CD4-positive, alpha-beta T cell (primary cell): ENCODE measurements at regions not wholly inside any gene's neighbourhood (a gene's known extent, or its start where the extent isn't known, plus 50 kb on each side); places are given as distances from the start of the nearest gene placed in this dataset.

Experiments
- ATAC-seq: fragments of 200-7000 bp; cut with Tn5 transposase; one replicate; pipeline ENCODE4 v1.10.0; 2022; ENCODE audit warnings: mild to moderate bottlenecking; ENCODE audit not compliant: poor library complexity
- CTCF ChIA-PET: fragments of 350-600 bp; sonication (Branson Sonifier 250); formaldehyde crosslinking; loops from one replicate; lab custom pipeline; 2021; ENCODE audit warnings: antibody characterized with exemption, inconsistent platforms; lab: Charles Lee
- POLR2A ChIA-PET: fragments of 350-600 bp; sonication (Branson Sonifier 250); formaldehyde crosslinking; loops from one replicate; lab custom pipeline; 2021; ENCODE audit warnings: antibody characterized with exemption, inconsistent platforms; lab: Charles Lee
- DNase-seq, 14 experiments: peaks; one replicate each; pipeline ENCODE4 v3.0.0-alpha.2; 2013 to 2020; ENCODE audit warnings: mixed read lengths in 2 of 14
- H3K27ac ChIP-seq, 2 donors: one replicate each; pipeline versions ENCODE4 v1.5.1 to v1.7.0; 2013; ENCODE audit warnings: low read length in 2 of 2, low read depth in 1 of 2, mild to moderate bottlenecking in 1 of 2
- H3K27me3 ChIP-seq, 2 experiments: 1 replicate in 1 of 2; 2 replicates in 1 of 2; pipeline versions ENCODE4 v1.6.1 to v1.7.0; 2013; ENCODE audit warnings: low read length in 2 of 2, control low read depth in 1 of 2, mild to moderate bottlenecking in 1 of 2, moderate library complexity in 1 of 2; ENCODE audit not compliant: insufficient read depth in 2 of 2, control insufficient read depth in 1 of 2
- H3K36me3 ChIP-seq: one replicate; pipeline ENCODE4 v1.6.1; 2013; ENCODE audit warnings: low read length, control low read depth; ENCODE audit not compliant: insufficient read depth
- H3K4me1 ChIP-seq: one replicate; pipeline ENCODE4 v1.6.1; 2013; ENCODE audit warnings: low read length, control low read depth; ENCODE audit not compliant: insufficient read depth
- H3K4me3 ChIP-seq: one replicate; pipeline ENCODE4 v1.5.1; 2013; ENCODE audit warnings: mild to moderate bottlenecking, low read length, moderate library complexity
- H3K9me3 ChIP-seq, 2 experiments: 1 replicate in 1 of 2; 2 replicates in 1 of 2; pipeline versions ENCODE4 v1.6.1 to v1.7.0; 2013; ENCODE audit warnings: low read length in 2 of 2, mild to moderate bottlenecking in 2 of 2, control low read depth in 1 of 2, moderate library complexity in 1 of 2; ENCODE audit not compliant: control insufficient read depth in 1 of 2, insufficient read depth in 1 of 2
- H3K27ac Mint-ChIP-seq: one replicate; pipeline ENCODE4 v1.8.0; 2020; ENCODE audit warnings: mixed read lengths
- H3K27me3 Mint-ChIP-seq: one replicate; pipeline ENCODE4 v1.8.0; 2021; ENCODE audit warnings: mixed read lengths
- H3K36me3 Mint-ChIP-seq: one replicate; pipeline ENCODE4 v1.8.0; 2021; ENCODE audit warnings: low read depth, mixed read lengths
- H3K4me1 Mint-ChIP-seq: one replicate; pipeline ENCODE4 v1.8.0; 2021; ENCODE audit warnings: low read depth, mixed read lengths
- H3K4me3 Mint-ChIP-seq: one replicate; pipeline ENCODE4 v1.8.0; 2020; ENCODE audit warnings: mild to moderate bottlenecking, mixed read lengths
- H3K9me3 Mint-ChIP-seq: one replicate; pipeline ENCODE4 v1.8.0; 2020; ENCODE audit warnings: mixed read lengths
- intact Hi-C, 2 experiments: fragments of 100-400 bp; cut with DNase I in 1 of 2; cut with micrococcal nuclease in 1 of 2; formaldehyde crosslinking; loops; one replicate each; pipeline versions ENCODE4 v1.15.1 to v1.9.0; 2023 to 2025; cut with DNase I, micrococcal nuclease
- TF ChIP-seq, protein P1 (sequence below): fragments of 200-600 bp; IDR thresholded peaks from one replicate; pipeline ENCODE4 v1.8.0; 2022; ENCODE audit warnings: antibody characterized with exemption, mild to moderate bottlenecking

- intact Hi-C loops = no loop called here
- DNase-seq (no peak), ATAC-seq (no peak)
- no peaks in the 10 kb centered on the region for H3K27me3 Mint-ChIP-seq
- H3K9me3 Mint-ChIP-seq = peaks cover 4% of the 10 kb centered on the region
- H3K4me1 ChIP-seq = no peaks in the 10 kb centered on the region
- no peaks in the 10 kb centered on the region for H3K36me3 Mint-ChIP-seq
- H3K9me3 ChIP-seq = peaks cover 0 to 3% of the 10 kb centered on the region in 2 experiments
- H3K4me3 ChIP-seq = no peak overlapping the region
- H3K36me3 ChIP-seq = no peaks in the 10 kb centered on the region
- no peak overlapping the region for H3K4me3 Mint-ChIP-seq
- no peak overlapping the region for H3K27ac Mint-ChIP-seq
- H3K27ac ChIP-seq = no peak overlapping the region
- ChIA-PET CTCF (no interaction called here), POLR2A (no interaction called here)
- no peaks in the 10 kb centered on the region for H3K27me3 ChIP-seq
- no peaks in the 10 kb centered on the region for H3K4me1 Mint-ChIP-seq
- TF ChIP-seq, protein P1, sequence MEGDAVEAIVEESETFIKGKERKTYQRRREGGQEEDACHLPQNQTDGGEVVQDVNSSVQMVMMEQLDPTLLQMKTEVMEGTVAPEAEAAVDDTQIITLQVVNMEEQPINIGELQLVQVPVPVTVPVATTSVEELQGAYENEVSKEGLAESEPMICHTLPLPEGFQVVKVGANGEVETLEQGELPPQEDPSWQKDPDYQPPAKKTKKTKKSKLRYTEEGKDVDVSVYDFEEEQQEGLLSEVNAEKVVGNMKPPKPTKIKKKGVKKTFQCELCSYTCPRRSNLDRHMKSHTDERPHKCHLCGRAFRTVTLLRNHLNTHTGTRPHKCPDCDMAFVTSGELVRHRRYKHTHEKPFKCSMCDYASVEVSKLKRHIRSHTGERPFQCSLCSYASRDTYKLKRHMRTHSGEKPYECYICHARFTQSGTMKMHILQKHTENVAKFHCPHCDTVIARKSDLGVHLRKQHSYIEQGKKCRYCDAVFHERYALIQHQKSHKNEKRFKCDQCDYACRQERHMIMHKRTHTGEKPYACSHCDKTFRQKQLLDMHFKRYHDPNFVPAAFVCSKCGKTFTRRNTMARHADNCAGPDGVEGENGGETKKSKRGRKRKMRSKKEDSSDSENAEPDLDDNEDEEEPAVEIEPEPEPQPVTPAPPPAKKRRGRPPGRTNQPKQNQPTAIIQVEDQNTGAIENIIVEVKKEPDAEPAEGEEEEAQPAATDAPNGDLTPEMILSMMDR = no peak
These were observed 408.6 kb upstream of the PDZRN3 start for GRCh38 chr3:74033381-74033780.

DNA sequence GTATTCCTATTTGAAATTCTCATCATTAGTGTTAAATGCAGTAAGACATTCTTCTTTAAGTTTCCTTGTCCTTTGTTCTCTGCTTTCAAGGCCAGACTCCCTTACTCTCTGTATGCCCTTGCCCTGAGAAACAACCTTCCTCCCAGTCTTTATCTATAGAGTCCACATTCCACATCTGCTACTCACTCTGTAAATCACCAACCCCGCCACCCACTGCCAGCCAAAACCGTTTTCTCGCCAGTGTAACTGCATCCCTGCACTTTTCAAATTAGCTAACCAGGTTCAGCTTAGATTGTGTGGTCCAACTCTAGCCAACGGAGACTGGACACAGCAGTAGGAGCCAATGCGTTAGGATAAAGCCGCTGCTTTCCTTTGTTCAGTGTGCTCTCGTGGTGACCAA lies 402.4 kb upstream of the PDZRN3 start:
- no peaks in the 10 kb centered on the region for H3K36me3 Mint-ChIP-seq
- ATAC-seq (no peak), DNase-seq (no peak)
- H3K4me3 ChIP-seq = no peak overlapping the region
- H3K36me3 ChIP-seq = no peaks in the 10 kb centered on the region
- no peaks in the 10 kb centered on the region for H3K27me3 ChIP-seq
- H3K27me3 Mint-ChIP-seq = no peaks in the 10 kb centered on the region
- TF ChIP-seq, protein P1 = no peak
- H3K9me3 ChIP-seq = peaks cover 0 to 3% of the 10 kb centered on the region in 2 experiments
- peaks cover 5% of the 10 kb centered on the region for H3K9me3 Mint-ChIP-seq
- H3K4me1 ChIP-seq = no peaks in the 10 kb centered on the region
- CTCF ChIA-PET = no interaction called here
- intact Hi-C loops = no loop called here
- H3K27ac ChIP-seq = no peak overlapping the region
- H3K4me1 Mint-ChIP-seq = no peaks in the 10 kb centered on the region
- H3K4me3 Mint-ChIP-seq = no peak overlapping the region
- no peak overlapping the region for H3K27ac Mint-ChIP-seq
- POLR2A ChIA-PET = no interaction called here

GRCh38 chr3:74023395-74023794 lies 398.7 kb upstream of the PDZRN3 start:
- H3K27ac ChIP-seq = no peak overlapping the region
- Mint-ChIP-seq H3K9me3 (peaks cover 1% of the 10 kb centered on the region), H3K4me3 (no peak overlapping the region), H3K4me1 (no peaks in the 10 kb centered on the region), H3K27ac (no peak overlapping the region), H3K36me3 (no peaks in the 10 kb centered on the region), H3K27me3 (no peaks in the 10 kb centered on the region)
- intact Hi-C loops = no loop called here
- H3K27me3 ChIP-seq = no peaks in the 10 kb centered on the region
- ChIA-PET POLR2A (no interaction called here), CTCF (no interaction called here)
- no peak overlapping the region for H3K4me3 ChIP-seq
- no peaks in the 10 kb centered on the region for H3K36me3 ChIP-seq
- no peak for DNase-seq
- H3K4me1 ChIP-seq = no peaks in the 10 kb centered on the region
- H3K9me3 ChIP-seq = no peaks in the 10 kb centered on the region
- TF ChIP-seq, protein P1 = no peak
- no peak for ATAC-seq
